ENCODE measurements at regions not wholly inside any gene's neighbourhood (a gene's known extent, or its start where the extent isn't known, plus 50 kb on each side); places are given as distances from the start of the nearest gene placed in this dataset.
"Not testable (repeated sequence)": the region's sequence is repeated elsewhere in the genome, so short reads cannot be mapped to it uniquely, and the experiment has no call there.

DNA sequence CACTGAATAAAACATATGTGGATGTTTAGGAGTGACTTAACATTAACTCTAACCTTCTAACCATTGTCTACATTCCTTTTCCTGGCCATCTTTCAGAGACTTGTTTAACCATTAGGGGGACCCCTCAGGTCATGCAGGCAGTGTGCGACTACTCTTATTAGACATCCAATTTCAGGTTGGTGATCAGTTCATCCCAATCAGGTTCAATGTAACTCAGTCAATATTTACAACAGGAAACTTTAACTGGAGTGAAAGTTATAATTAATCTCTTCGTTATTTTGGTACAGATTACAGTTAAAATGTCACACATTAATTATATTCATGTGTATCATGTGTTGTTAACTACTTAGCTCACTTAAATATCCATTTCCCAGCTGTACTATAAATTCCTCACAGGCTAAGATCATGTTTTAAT lies 68.8 kb upstream of the RGS1 start:
- peak; percentile 17 for DNase-seq (ENCODE audit: low spot score)
- TF ChIP-seq, protein P1, sequence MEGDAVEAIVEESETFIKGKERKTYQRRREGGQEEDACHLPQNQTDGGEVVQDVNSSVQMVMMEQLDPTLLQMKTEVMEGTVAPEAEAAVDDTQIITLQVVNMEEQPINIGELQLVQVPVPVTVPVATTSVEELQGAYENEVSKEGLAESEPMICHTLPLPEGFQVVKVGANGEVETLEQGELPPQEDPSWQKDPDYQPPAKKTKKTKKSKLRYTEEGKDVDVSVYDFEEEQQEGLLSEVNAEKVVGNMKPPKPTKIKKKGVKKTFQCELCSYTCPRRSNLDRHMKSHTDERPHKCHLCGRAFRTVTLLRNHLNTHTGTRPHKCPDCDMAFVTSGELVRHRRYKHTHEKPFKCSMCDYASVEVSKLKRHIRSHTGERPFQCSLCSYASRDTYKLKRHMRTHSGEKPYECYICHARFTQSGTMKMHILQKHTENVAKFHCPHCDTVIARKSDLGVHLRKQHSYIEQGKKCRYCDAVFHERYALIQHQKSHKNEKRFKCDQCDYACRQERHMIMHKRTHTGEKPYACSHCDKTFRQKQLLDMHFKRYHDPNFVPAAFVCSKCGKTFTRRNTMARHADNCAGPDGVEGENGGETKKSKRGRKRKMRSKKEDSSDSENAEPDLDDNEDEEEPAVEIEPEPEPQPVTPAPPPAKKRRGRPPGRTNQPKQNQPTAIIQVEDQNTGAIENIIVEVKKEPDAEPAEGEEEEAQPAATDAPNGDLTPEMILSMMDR (conservative IDR thresholded peaks at IDR 0.05; ENCODE audit: low read depth): no peak
- no peak overlapping the region for H3K27ac ChIP-seq
- ChIA-PET CTCF (interaction anchor here (0.5 kb wide), 1 partner anchor 112 kb away, joined by 3 read pairs; no protein-coding TSS in a partner anchor), POLR2A (ENCODE audit: low non-redundant PET) (no interaction called here)

DNA sequence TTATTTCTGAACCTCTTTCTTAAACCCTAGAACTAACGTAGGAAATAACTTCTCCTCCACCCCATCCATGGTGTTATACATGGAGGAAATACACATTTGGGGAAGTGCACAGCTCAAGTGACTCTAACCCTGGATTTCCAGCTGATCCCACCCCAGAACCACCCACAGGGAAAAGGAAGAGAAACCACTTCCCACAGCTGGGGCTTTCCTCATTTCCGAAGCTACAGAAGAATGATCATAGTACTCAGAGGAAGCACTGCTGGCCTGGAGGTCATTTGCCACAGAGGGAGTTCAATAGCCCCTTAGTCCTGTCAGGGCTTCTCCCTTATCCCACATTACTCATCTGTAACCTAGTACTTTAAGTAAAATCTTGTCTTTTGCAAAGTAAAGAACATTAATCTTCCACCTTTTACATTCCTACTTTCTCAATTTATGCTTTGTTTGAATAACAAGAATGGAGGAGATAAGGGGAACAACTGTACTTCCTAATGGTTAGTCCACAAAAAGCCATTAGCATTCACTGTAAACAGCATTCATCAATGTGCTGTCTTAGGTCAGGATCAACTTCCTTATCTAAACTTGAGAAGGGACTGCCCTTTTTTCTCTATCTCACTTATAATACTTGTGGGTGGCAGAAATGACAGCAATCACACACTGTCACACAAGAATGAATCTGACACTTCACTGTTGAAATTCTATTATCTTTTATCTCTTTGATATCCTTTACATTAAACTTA lies 63.0 kb upstream of the RGS1 start:
- TF ChIP-seq, protein P1 (conservative IDR thresholded peaks at IDR 0.05; ENCODE audit: low read depth): no peak
- CTCF ChIA-PET: interaction anchor here (0.7 kb wide), 1 partner anchor 41 kb away, joined by 3 read pairs; no protein-coding TSS in a partner anchor
- DNase-seq (ENCODE audit: low spot score): no peak
- POLR2A ChIA-PET (ENCODE audit: low non-redundant PET): no interaction called here
- H3K27ac ChIP-seq: no peak overlapping the region

DNA sequence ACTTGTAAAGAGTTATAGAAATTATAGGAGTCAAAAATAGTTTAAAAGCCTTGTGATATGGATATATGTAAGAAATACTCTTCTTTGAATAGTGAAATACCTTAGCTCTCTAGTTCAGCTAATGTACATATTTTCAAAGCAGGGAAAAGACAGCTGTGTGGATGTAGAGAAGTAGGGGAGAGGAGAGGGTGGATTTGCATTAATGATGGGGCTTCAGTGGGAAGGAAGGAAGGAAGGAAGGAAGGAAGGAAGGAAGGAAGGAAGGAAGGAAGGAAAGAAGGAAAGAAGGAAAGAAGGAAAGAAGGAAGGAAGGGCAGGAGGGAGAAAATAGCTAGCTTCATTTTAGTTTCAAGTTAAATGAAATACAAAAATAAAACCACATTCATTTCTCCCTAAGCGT lies 62.4 kb upstream of the RGS1 start:
- POLR2A ChIA-PET (ENCODE audit: low non-redundant PET): no interaction called here
- CTCF ChIA-PET: interaction anchor here (0.7 kb wide), 1 partner anchor 40 kb away, joined by 3 read pairs; no protein-coding TSS in a partner anchor
- TF ChIP-seq, protein P1 (conservative IDR thresholded peaks at IDR 0.05; ENCODE audit: low read depth): no peak
- DNase-seq (ENCODE audit: low spot score): no peak
- no peak overlapping the region for H3K27ac ChIP-seq

DNA sequence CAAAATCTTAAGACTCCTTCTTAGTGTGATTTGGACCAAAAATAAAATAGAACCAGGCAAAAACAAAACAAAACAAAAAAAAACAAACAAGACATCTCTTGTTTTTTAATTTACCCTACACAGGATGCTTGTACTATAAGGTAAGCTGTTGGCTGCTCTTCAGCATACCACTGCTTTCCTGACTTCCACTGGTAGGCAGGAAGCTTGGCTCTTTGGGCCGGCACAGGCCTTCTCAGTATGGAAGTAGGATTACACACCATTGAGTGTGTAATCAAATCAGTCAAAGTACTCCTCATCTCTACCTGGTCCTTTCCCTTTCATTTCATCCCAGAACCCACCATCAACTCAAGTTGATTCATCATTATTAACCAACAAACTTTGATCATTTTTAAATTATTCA lies 61.9 kb upstream of the RGS1 start:
- CTCF ChIA-PET: interaction anchor here (0.7 kb wide), 1 partner anchor 40 kb away, joined by 3 read pairs; no protein-coding TSS in a partner anchor

DNA sequence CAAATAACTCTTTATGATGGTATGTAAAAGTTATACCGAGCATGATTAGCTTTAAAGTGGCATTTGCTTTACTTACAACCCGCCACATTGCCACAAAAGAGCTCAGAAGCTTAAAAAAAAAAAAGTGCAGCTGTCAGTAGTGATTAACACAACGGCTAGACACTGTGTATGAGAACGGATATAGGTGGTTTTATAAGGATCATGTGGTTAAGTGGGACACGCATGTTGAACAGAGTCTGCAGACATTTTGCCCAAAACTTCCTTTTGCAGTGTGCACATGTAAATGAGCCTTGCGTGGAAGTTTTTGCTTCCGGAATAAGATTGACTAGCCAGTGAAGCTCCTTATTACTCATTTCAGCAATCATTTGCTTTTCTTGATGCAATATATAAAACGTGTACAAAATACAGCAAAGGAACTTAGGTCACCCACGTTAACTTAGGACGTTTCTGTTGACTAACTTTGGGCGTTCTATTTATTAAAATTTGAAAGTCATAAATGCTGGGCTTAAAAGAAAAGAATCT lies 58.7 kb upstream of the RGS1 start:
- TF ChIP-seq, protein P1 (conservative IDR thresholded peaks at IDR 0.05; ENCODE audit: low read depth): no peak
- ChIA-PET POLR2A (ENCODE audit: low non-redundant PET) (no interaction called here), CTCF (interaction anchor here (0.9 kb wide), 1 partner anchor 150 kb away, joined by 4 read pairs; no protein-coding TSS in a partner anchor)
- DNase-seq (ENCODE audit: low spot score): no peak
- no peak overlapping the region for H3K27ac ChIP-seq

More for the DNA sequence above, 61.9 kb upstream of the RGS1 start:
- no peak for DNase-seq (ENCODE audit: low spot score)
- no peak overlapping the region for H3K27ac ChIP-seq
- TF ChIP-seq, protein P1 (conservative IDR thresholded peaks at IDR 0.05; ENCODE audit: low read depth): no peak
- POLR2A ChIA-PET (ENCODE audit: low non-redundant PET): no interaction called here

DNA sequence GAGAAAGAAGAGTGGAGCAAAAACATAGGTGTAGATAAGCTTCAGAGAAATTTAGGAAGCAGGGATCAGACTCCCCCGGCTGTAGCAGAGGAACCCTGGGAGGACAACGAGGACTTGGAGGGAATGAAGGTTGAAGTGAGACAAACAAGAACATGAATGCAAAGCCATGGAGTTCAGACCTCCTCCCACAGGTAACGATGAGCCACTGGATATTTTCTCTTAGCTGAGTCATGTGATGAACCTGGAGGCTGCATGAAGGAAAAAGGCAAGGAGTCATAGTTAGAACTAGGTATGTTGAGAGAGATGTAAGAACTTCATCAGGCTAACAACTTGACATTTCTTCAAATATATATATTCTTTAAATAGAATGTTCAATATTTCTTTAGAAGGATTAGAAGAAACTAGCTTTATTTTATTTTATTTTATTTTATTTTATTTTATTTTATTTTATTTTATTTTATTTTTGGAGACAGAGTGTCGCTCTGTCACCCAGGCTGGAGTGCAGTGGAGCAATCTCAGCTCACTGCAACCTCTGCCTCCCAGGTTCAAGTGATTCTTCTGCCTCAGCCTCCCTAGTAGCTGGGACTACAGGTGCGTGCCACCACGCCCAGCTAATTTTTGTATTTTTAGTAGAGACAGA lies 57.7 kb upstream of the RGS1 start:
- DNase-seq (ENCODE audit: low spot score); POLR2A ChIA-PET (ENCODE audit: low non-redundant PET); H3K27ac ChIP-seq: not testable (repeated sequence)
- CTCF ChIA-PET: interaction anchor here (0.6 kb wide), 1 partner anchor 509 kb away, joined by 3 read pairs; no protein-coding TSS in a partner anchor

All from RWPE1 (cell line).